ENCODE measurements at regions not wholly inside any gene's neighbourhood (a gene's known extent, or its start where the extent isn't known, plus 50 kb on each side); places are given as distances from the start of the nearest gene placed in this dataset.
"Not testable (repeated sequence)": the region's sequence is repeated elsewhere in the genome, so short reads cannot be mapped to it uniquely, and the experiment has no call there.

GRCh38 chr5:44150075-44150723 is 239.0 kb downstream of the FGF10 start:
- H3K9me3 ChIP-seq (ENCODE audit: control insufficient read depth, insufficient read depth, low read length), result 0 out of 2 replicates have a peak, but pooled peaks cover 5% of the 10 kb centered on the region
- H3K36me3 ChIP-seq (ENCODE audit: insufficient read depth, low read length), result no peaks in the 10 kb centered on the region
- H3K9ac ChIP-seq (ENCODE audit: low read depth, low read length), result no peak overlapping the region
- no peaks in the 10 kb centered on the region for H3K4me1 ChIP-seq (ENCODE audit: insufficient read depth, low read length)

GRCh38 chr5:44117947-44118346 is 271.3 kb downstream of the FGF10 start:
- H3K4me1 ChIP-seq (ENCODE audit: insufficient read depth, low read length); H3K9ac ChIP-seq (ENCODE audit: low read depth, low read length); H3K9me3 ChIP-seq (ENCODE audit: control insufficient read depth, insufficient read depth, low read length); H3K36me3 ChIP-seq (ENCODE audit: insufficient read depth, low read length): not testable (repeated sequence)

GRCh38 chr5:44108232-44108631 is 281.0 kb downstream of the FGF10 start:
- not testable (repeated sequence) for H3K4me1 ChIP-seq (ENCODE audit: insufficient read depth, low read length)

GRCh38 chr5:44099643-44100042 is 289.6 kb downstream of the FGF10 start:
- no peaks in the 10 kb centered on the region for H3K36me3 ChIP-seq (ENCODE audit: insufficient read depth, low read length)

More at GRCh38 chr5:44108232-44108631, 281.0 kb downstream of the FGF10 start:
- H3K36me3 ChIP-seq (ENCODE audit: insufficient read depth, low read length); H3K9ac ChIP-seq (ENCODE audit: low read depth, low read length); H3K9me3 ChIP-seq (ENCODE audit: control insufficient read depth, insufficient read depth, low read length): not testable (repeated sequence)

GRCh38 chr5:44089424-44090144 is 299.6 kb downstream of the FGF10 start:
- Histone ChIP-seq H3K4me1 (ENCODE audit: insufficient read depth, low read length) (no peaks in the 10 kb centered on the region), H3K36me3 (ENCODE audit: insufficient read depth, low read length) (no peaks in the 10 kb centered on the region), H3K9me3 (ENCODE audit: control insufficient read depth, insufficient read depth, low read length) (no peaks in the 10 kb centered on the region), H3K9ac (ENCODE audit: low read depth, low read length) (no peak overlapping the region)

More at GRCh38 chr5:44099643-44100042, 289.6 kb downstream of the FGF10 start:
- Histone ChIP-seq H3K9ac (ENCODE audit: low read depth, low read length) (no peak overlapping the region), H3K9me3 (ENCODE audit: control insufficient read depth, insufficient read depth, low read length) (no peaks in the 10 kb centered on the region; the same call in 1 of the 2 replicates), H3K4me1 (ENCODE audit: insufficient read depth, low read length) (no peaks in the 10 kb centered on the region)

GRCh38 chr5:44085083-44085482 is 304.1 kb downstream of the FGF10 start:
- Histone ChIP-seq H3K4me1 (ENCODE audit: insufficient read depth, low read length) (no peaks in the 10 kb centered on the region), H3K9ac (ENCODE audit: low read depth, low read length) (no peak overlapping the region), H3K36me3 (ENCODE audit: insufficient read depth, low read length) (no peaks in the 10 kb centered on the region), H3K9me3 (ENCODE audit: control insufficient read depth, insufficient read depth, low read length) (no peaks in the 10 kb centered on the region)

GRCh38 chr5:44074547-44074946 is 314.7 kb downstream of the FGF10 start:
- not testable (repeated sequence) for H3K9ac ChIP-seq (ENCODE audit: low read depth, low read length); H3K9me3 ChIP-seq (ENCODE audit: control insufficient read depth, insufficient read depth, low read length)

GRCh38 chr5:44051591-44051990 is 337.6 kb downstream of the FGF10 start:
- H3K9me3 ChIP-seq (ENCODE audit: control insufficient read depth, insufficient read depth, low read length), result no peaks in the 10 kb centered on the region
- H3K36me3 ChIP-seq (ENCODE audit: insufficient read depth, low read length), result no peaks in the 10 kb centered on the region
- H3K4me1 ChIP-seq (ENCODE audit: insufficient read depth, low read length), result 0 out of 2 replicates have a peak, but pooled peaks cover 4% of the 10 kb centered on the region
- H3K9ac ChIP-seq (ENCODE audit: low read depth, low read length), result no peak overlapping the region

More at GRCh38 chr5:44074547-44074946, 314.7 kb downstream of the FGF10 start:
- H3K36me3 ChIP-seq (ENCODE audit: insufficient read depth, low read length); H3K4me1 ChIP-seq (ENCODE audit: insufficient read depth, low read length): not testable (repeated sequence)

GRCh38 chr5:44048276-44048984 is 340.8 kb downstream of the FGF10 start:
- Histone ChIP-seq H3K4me1 (ENCODE audit: insufficient read depth, low read length) (0 out of 2 replicates have a peak, but pooled peaks cover 4% of the 10 kb centered on the region), H3K36me3 (ENCODE audit: insufficient read depth, low read length) (no peaks in the 10 kb centered on the region), H3K9ac (ENCODE audit: low read depth, low read length) (no peak overlapping the region), H3K9me3 (ENCODE audit: control insufficient read depth, insufficient read depth, low read length) (no peaks in the 10 kb centered on the region)

GRCh38 chr5:44046619-44047364 is 342.4 kb downstream of the FGF10 start:
- H3K36me3 ChIP-seq (ENCODE audit: insufficient read depth, low read length), result no peaks in the 10 kb centered on the region
- H3K9me3 ChIP-seq (ENCODE audit: control insufficient read depth, insufficient read depth, low read length), result no peaks in the 10 kb centered on the region
- H3K9ac ChIP-seq (ENCODE audit: low read depth, low read length), result no peak overlapping the region
- 0 out of 2 replicates have a peak, but pooled peaks cover 4% of the 10 kb centered on the region for H3K4me1 ChIP-seq (ENCODE audit: insufficient read depth, low read length)

- H3K36me3 ChIP-seq (ENCODE audit: insufficient read depth, low read length); H3K9me3 ChIP-seq (ENCODE audit: control insufficient read depth, insufficient read depth, low read length); H3K9ac ChIP-seq (ENCODE audit: low read depth, low read length); H3K4me1 ChIP-seq (ENCODE audit: insufficient read depth, low read length): not testable (repeated sequence)
Measured at GRCh38 chr5:44044549-44044948, 344.7 kb downstream of the FGF10 start.

GRCh38 chr5:44028226-44028625 is 361.0 kb downstream of the FGF10 start:
- Histone ChIP-seq H3K36me3 (ENCODE audit: insufficient read depth, low read length) (no peaks in the 10 kb centered on the region), H3K9ac (ENCODE audit: low read depth, low read length) (no peak overlapping the region)

GRCh38 chr5:44022622-44023021 is 366.6 kb downstream of the FGF10 start:
- no peak overlapping the region for H3K9ac ChIP-seq (ENCODE audit: low read depth, low read length)
- no peaks in the 10 kb centered on the region for H3K9me3 ChIP-seq (ENCODE audit: control insufficient read depth, insufficient read depth, low read length)
- no peaks in the 10 kb centered on the region for H3K4me1 ChIP-seq (ENCODE audit: insufficient read depth, low read length)
- H3K36me3 ChIP-seq (ENCODE audit: insufficient read depth, low read length), result no peaks in the 10 kb centered on the region

More at GRCh38 chr5:44028226-44028625, 361.0 kb downstream of the FGF10 start:
- Histone ChIP-seq H3K4me1 (ENCODE audit: insufficient read depth, low read length) (no peaks in the 10 kb centered on the region), H3K9me3 (ENCODE audit: control insufficient read depth, insufficient read depth, low read length) (no peaks in the 10 kb centered on the region)

- Histone ChIP-seq H3K9ac (ENCODE audit: low read depth, low read length) (no peak overlapping the region), H3K9me3 (ENCODE audit: control insufficient read depth, insufficient read depth, low read length) (peaks cover 2% of the 10 kb centered on the region; the same call in 1 of the 2 replicates), H3K4me1 (ENCODE audit: insufficient read depth, low read length) (no peaks in the 10 kb centered on the region), H3K36me3 (ENCODE audit: insufficient read depth, low read length) (no peaks in the 10 kb centered on the region)
Measured at GRCh38 chr5:44011518-44011917, 377.7 kb downstream of the FGF10 start.

Data from ES-I3 (cell line).